Cardiac muscle cell (in vitro differentiated cells and primary cell): ENCODE measurements at regions not wholly inside any gene's neighbourhood (a gene's known extent, or its start where the extent isn't known, plus 50 kb on each side); places are given as distances from the start of the nearest gene placed in this dataset.
A peak's percentile ranks its signal among the peaks of the same experiment; 100 is the strongest.

Experiments used
- DNase-seq, 2 donors: peaks; one replicate each; pipeline versions ENCODE4 v3.0.0 to v3.0.0-alpha.2; 2010 to 2017; ENCODE audit warnings: low read depth in 1 of 2, low spot score in 1 of 2
- H3K27ac ChIP-seq: fragments of 200-600 bp; sonication (generic); 2 replicates; pipeline ENCODE4 v1.5.1; 2016
- H3K27me3 ChIP-seq: fragments of 200-600 bp; sonication (generic); 2 replicates; pipeline ENCODE4 v1.6.0; 2016; ENCODE audit warnings: control low read depth
- H3K36me3 ChIP-seq: fragments of 200-600 bp; sonication (generic); 2 replicates; pipeline ENCODE4 v1.5.1; 2016; ENCODE audit warnings: control low read depth
- H3K4me1 ChIP-seq: fragments of 200-600 bp; sonication (generic); 2 replicates; pipeline ENCODE4 v1.8.1; 2017; ENCODE audit warnings: low read depth, mild to moderate bottlenecking, mixed run types
- H3K4me3 ChIP-seq: fragments of 200-600 bp; sonication (generic); 2 replicates; pipeline ENCODE4 v1.5.1; 2016; ENCODE audit warnings: mild to moderate bottlenecking
- H3K9me3 ChIP-seq: fragments of 200-600 bp; sonication (generic); 2 replicates; pipeline ENCODE4 v1.5.1; 2017; ENCODE audit warnings: low read depth, mild to moderate bottlenecking, control low read depth
- CTCF ChIP-seq: IDR thresholded peaks from 2 replicates; pipeline ENCODE4 v1.5.1; 2012; ENCODE audit warnings: low read depth, mild to moderate bottlenecking, low read length

- Histone ChIP-seq H3K4me3 (no peak overlapping the region), H3K36me3 (no peaks in the 10 kb centered on the region), H3K27me3 (peaks cover 60% of the 10 kb centered on the region), H3K27ac (no peak overlapping the region), H3K9me3 (no peaks in the 10 kb centered on the region), H3K4me1 (no peaks in the 10 kb centered on the region)
- no peak for DNase-seq
- TF ChIP-seq CTCF = no peak
These were observed 51.4 kb upstream of the CISTR start for GRCh38 chr12:53803194-53803593.

GRCh38 chr12:53803703-53804102 lies 51.9 kb upstream of the CISTR start:
- no peaks in the 10 kb centered on the region for H3K36me3 ChIP-seq
- H3K9me3 ChIP-seq = no peaks in the 10 kb centered on the region
- DNase-seq = no peak
- no peak for TF ChIP-seq CTCF
- H3K27ac ChIP-seq = no peak overlapping the region
- H3K4me3 ChIP-seq = no peak overlapping the region
- H3K27me3 ChIP-seq = peaks cover 60% of the 10 kb centered on the region
- H3K4me1 ChIP-seq = no peaks in the 10 kb centered on the region

- Histone ChIP-seq H3K27ac (no peak overlapping the region), H3K27me3 (peaks cover 61% of the 10 kb centered on the region), H3K36me3 (no peaks in the 10 kb centered on the region)
These were observed 52.6 kb upstream of the CISTR start for GRCh38 chr12:53804429-53804828.

GRCh38 chr12:53805067-53805466 lies 53.3 kb upstream of the CISTR start:
- no peak for TF ChIP-seq CTCF
- H3K4me3 ChIP-seq = no peak overlapping the region
- no peaks in the 10 kb centered on the region for H3K9me3 ChIP-seq
- H3K4me1 ChIP-seq = no peaks in the 10 kb centered on the region
- no peaks in the 10 kb centered on the region for H3K36me3 ChIP-seq
- no peak overlapping the region for H3K27ac ChIP-seq
- H3K27me3 ChIP-seq = peaks cover 62% of the 10 kb centered on the region
- peak in 1 of 2 donors; percentile 32 for DNase-seq

More at GRCh38 chr12:53804429-53804828, 52.6 kb upstream of the CISTR start:
- no peak for TF ChIP-seq CTCF
- Histone ChIP-seq H3K4me3 (no peak overlapping the region), H3K4me1 (no peaks in the 10 kb centered on the region), H3K9me3 (no peaks in the 10 kb centered on the region)
- no peak for DNase-seq

- H3K36me3 ChIP-seq = no peaks in the 10 kb centered on the region
- no peak for DNase-seq
- H3K4me1 ChIP-seq = no peaks in the 10 kb centered on the region
- no peak overlapping the region for H3K27ac ChIP-seq
- H3K4me3 ChIP-seq = no peak overlapping the region
- no peak for TF ChIP-seq CTCF
- no peaks in the 10 kb centered on the region for H3K9me3 ChIP-seq
- H3K27me3 ChIP-seq = peaks cover 63% of the 10 kb centered on the region
These were observed 54.0 kb upstream of the CISTR start for GRCh38 chr12:53805791-53806190.

GRCh38 chr12:53806721-53807120 lies 54.9 kb upstream of the CISTR start:
- Histone ChIP-seq H3K27me3 (peaks cover 63% of the 10 kb centered on the region), H3K27ac (no peak overlapping the region), H3K9me3 (no peaks in the 10 kb centered on the region), H3K4me1 (no peaks in the 10 kb centered on the region), H3K36me3 (no peaks in the 10 kb centered on the region), H3K4me3 (no peak overlapping the region)
- TF ChIP-seq CTCF = no peak
- peak in 1 of 2 donors; percentile 17 for DNase-seq
